HG03196 (cell line): ENCODE measurements at regions not wholly inside any gene's neighbourhood (a gene's known extent, or its start where the extent isn't known, plus 50 kb on each side); places are given as distances from the start of the nearest gene placed in this dataset.
"Not testable (repeated sequence)": the region's sequence is repeated elsewhere in the genome, so short reads cannot be mapped to it uniquely, and the experiment has no call there.

Source experiments
- ATAC-seq: cut with Tn5 transposase; IDR thresholded peaks from one replicate; pipeline ENCODE4 v1.9.1; 2021; ENCODE audit not compliant: unreplicated experiment

DNA sequence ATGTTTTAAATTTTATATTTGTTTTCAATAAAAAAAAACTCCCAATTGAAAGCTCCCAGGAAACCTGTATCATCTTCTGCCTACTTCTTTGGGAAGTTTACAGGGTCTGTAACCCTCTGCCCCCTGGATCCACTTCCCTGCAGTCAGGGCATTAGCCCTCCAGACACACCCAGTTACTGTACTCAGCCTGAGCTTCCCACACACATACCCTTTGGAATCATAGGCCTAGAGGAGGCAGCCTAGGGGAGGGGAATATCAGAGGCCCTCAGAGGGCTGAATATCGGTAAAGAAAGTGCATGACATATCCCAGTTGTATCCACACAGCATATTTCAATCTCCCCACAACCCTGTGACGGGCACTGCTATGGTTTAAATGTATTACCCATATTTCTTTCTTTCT lies 56.2 kb upstream of the TFPI start:
- not testable (repeated sequence) for ATAC-seq

DNA sequence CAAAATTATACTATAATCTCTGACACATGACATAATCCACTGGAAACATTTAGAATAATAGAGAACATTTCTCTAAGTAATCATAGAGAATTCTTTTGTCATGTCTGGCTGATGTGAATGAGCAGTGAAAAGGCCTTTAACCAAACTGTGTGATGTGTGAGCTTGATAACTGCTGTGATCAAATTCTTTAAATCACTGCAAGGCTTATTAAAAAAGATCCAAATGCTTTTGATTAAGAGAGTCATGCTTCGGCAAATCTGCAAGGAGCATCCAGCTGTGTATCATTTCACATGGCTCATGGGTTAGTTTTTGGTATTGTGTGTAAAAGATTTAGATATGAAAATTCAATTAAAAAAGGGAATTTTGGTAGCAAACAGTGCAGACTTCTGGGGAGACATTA lies 58.6 kb upstream of the TFPI start:
- no peak for ATAC-seq

- ATAC-seq, result no peak
These were observed 60.5 kb upstream of the TFPI start for GRCh38 chr2:187614756-187615155.

DNA sequence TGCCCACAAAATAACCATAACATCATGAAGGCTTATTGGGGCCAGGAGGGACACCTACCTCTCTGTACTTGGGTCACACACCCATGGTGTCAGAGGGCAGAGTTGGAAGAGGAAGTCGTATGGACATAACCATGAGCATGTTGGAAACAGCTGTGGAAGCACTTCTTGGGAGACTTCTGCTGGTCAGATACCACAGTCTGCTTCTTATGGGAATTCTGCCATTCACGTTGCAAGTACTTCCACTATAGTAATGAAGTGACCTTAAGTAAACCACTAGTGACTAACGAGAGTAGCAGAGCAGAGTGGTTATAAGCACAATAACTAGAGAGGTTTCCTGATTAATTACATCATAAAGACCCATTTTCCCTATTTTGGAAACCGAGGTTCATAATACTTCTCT lies 61.1 kb upstream of the TFPI start:
- ATAC-seq, result no peak

DNA sequence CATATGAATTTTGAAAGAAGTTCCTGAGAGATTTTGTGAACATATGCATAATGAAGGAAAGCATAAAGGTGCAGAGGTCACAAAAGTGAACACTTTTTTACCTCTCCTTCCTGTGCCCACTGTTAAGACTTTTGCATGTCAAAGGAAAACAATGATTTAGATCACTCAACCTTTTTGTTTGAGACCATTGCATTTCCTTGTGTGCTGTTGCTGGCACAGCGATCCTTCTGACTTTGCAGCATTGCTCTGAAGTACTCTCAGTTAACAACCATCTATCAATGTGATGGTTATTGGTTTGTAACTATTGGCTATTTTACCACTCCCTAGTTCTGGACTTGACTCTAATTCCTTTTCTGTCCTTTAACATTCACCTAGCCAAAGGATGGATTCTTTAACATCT lies 61.7 kb upstream of the TFPI start:
- no peak for ATAC-seq

DNA sequence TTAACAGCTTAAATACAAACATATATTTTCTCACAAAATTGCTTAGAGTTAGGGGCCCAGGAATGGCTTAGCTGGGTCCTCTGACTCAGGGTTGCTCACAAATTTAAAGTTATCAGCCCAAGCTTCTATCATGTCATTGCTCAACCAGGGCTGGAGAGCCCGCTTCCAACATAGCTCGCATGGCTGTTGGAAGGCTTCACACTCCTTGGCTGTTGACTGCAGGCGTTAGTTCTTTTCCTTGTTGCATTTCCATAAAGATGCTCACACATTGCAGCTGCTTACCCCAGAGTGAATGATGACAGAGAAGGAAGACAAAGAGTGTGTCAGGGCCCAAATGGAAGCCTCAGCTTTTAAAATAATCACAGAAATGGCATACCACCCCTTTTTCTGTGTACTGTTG lies 62.9 kb upstream of the TFPI start:
- ATAC-seq, result no peak

- no peak for ATAC-seq
These were observed 63.7 kb upstream of the TFPI start for GRCh38 chr2:187617905-187618304.

- ATAC-seq, result no peak
These were observed 64.6 kb upstream of the TFPI start for GRCh38 chr2:187618813-187619212.

DNA sequence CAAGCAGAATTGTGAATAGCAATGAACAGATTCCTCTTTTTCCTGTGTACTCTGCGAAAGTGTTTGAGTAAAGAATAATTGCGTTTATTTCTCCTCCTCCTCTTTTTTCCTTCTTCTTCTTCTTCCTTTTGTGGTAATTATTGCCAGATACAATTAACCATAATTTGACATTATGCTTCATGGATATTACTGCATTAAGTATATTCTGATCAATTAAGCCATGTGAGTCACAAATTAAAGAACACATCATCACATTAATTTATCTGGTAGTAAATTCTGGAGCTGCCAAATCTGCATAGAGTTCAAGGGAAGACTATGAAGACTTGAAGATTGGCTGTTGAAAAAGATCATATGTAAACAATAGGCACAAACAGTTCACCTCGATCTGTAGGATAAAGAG lies 72.9 kb upstream of the TFPI start:
- ATAC-seq, result no peak

- ATAC-seq, result not testable (repeated sequence)
These were observed 82.6 kb upstream of the TFPI start for GRCh38 chr2:187636731-187637391.

DNA sequence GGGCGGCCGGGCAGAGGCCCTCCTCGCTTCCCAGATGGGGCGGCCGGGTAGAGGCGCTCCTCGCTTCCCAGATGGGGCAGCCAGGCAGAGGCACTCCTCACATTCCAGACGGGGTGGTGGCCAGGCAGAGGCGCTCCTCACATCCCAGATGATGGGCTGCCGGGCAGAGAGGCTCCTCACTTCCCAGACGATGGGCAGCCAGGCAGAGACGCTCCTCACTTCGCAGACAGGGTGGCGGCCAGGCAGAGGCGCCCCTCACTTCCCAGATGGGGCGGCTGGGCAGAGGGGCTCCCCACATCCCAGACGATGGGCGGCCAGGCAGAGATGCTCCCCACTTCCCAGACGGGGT lies 83.1 kb upstream of the TFPI start:
- not testable (repeated sequence) for ATAC-seq

DNA sequence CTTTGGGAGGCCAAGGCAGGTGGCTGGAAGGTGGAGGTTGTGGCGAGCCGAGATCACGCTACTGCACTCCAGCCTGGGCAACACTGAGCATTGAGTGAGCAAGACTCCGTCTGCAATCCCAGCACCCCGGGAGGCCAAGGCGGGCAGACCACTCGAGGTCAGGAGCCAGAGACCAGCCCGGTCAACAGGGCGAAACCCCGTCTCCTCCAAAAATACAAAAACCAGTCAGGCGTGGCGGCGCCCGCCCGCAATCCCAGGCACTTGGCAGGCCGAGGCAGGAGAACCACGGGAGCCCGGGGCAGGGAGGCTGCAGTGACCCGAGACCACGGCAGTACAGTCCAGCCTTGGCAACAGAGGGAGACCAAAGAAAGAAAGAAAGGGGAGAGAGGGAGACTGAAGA lies 83.5 kb upstream of the TFPI start:
- ATAC-seq, result not testable (repeated sequence)

DNA sequence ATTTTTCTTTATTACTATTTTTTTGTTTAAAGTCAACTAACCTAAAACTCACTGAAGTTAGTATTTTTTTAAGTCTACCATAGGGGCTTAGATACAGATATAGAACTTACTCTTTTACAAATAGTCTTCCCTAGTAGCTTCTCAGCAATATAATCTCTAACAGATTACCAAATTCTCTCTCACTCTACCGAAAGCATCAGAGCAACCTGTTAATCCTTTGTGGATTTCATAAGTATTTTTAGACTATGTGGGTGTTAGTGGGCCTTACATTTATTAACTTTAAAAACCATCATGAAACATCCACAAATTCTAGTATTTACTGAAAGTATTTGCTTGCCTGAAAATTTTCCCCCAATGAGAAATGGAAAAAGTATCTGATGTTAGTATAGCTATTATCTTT lies 84.6 kb upstream of the TFPI start:
- ATAC-seq, result no peak

GRCh38 chr2:187640926-187641510 lies 86.8 kb upstream of the TFPI start:
- ATAC-seq, result no peak

- no peak for ATAC-seq
These were observed 88.3 kb upstream of the TFPI start for GRCh38 chr2:187642498-187642897.

DNA sequence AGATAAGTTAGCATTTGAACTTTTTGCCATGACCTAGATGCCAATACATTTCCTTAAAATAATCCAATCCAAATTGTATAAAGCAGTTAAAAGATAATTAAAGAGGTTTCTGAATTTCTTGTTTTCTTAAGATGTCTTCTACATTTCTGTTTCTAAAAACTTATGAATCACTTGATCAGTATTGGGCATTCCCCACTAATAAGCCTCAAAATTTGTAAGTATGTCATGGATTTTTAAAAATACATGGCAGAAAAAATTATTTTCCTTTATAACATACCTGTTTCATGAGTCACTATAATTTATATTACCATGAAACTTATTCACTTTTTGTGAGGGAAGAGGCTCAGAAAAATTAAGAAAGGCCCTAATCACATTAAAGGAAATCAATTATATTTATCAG lies 90.3 kb upstream of the TFPI start:
- no peak for ATAC-seq

GRCh38 chr2:187644981-187645380 lies 90.7 kb upstream of the TFPI start:
- ATAC-seq, result no peak

GRCh38 chr2:187646556-187646955 lies 92.3 kb upstream of the TFPI start:
- ATAC-seq, result no peak

- no peak for ATAC-seq
These were observed 100.3 kb upstream of the TFPI start for GRCh38 chr2:187654535-187654934.

- ATAC-seq, result no peak
These were observed 100.8 kb upstream of the TFPI start for GRCh38 chr2:187655001-187655400.

DNA sequence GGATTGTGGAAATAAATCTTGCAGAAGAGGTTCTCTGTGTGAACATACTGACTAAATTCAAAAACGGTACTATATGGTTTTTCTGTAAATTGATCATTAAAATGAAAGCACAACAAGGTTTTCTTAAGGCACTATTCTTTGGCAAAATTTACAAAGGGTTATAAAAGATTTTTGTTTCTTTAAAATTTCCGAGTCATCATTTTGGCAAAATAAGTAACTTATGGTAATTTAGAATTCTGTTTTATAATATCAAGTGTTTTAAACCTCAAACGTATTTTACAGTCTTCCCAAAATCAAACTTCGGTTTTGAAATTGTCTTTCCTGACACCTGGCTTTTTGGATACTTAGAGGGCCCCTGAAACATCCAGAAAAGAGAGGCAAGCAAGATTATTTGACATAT lies 101.9 kb upstream of the TFPI start:
- ATAC-seq, result no peak

- ATAC-seq, result no peak
These were observed 104.8 kb upstream of the TFPI start for GRCh38 chr2:187658952-187659525.

GRCh38 chr2:187676050-187676449 lies 121.8 kb upstream of the TFPI start:
- not testable (repeated sequence) for ATAC-seq
